ENCODE measurements at regions not wholly inside any gene's neighbourhood (a gene's known extent, or its start where the extent isn't known, plus 50 kb on each side); places are given as distances from the start of the nearest gene placed in this dataset.

GRCh38 chr4:151865312-151865711 is 104.5 kb upstream of the GATB start:
- TF ChIP-seq BHLHE40 (IDR thresholded peaks at IDR 0.05; ENCODE audit: borderline replicate concordance) (no peak), HDGF (IDR thresholded peaks at IDR 0.05; ENCODE audit: borderline replicate concordance) (no peak), TARDBP (IDR thresholded peaks at IDR 0.05) (no peak)
